HG02885 (cell line): ENCODE measurements at regions not wholly inside any gene's neighbourhood (a gene's known extent, or its start where the extent isn't known, plus 50 kb on each side); places are given as distances from the start of the nearest gene placed in this dataset.
"Not testable (repeated sequence)": the region's sequence is repeated elsewhere in the genome, so short reads cannot be mapped to it uniquely, and the experiment has no call there.

Source experiments
- ATAC-seq: cut with Tn5 transposase; IDR thresholded peaks from one replicate; pipeline ENCODE4 v1.9.1; 2021; ENCODE audit warnings: mild to moderate bottlenecking; ENCODE audit not compliant: unreplicated experiment, poor library complexity

- ATAC-seq = no peak
These were observed 226.9 kb downstream of the ASMT start for GRCh38 chrX:1841746-1842145.

- ATAC-seq = not testable (repeated sequence)
These were observed 232.1 kb downstream of the ASMT start for GRCh38 chrX:1847000-1847399.

- ATAC-seq = not testable (repeated sequence)
These were observed 232.9 kb downstream of the ASMT start for GRCh38 chrX:1847790-1848189.

GRCh38 chrX:1851527-1851926 is 236.7 kb downstream of the ASMT start:
- ATAC-seq = no peak

GRCh38 chrX:1852082-1852481 is 237.2 kb downstream of the ASMT start:
- no peak for ATAC-seq

GRCh38 chrX:1853447-1853846 is 238.6 kb downstream of the ASMT start:
- ATAC-seq = no peak

- ATAC-seq = no peak
These were observed 239.1 kb downstream of the ASMT start for GRCh38 chrX:1853916-1854315.

GRCh38 chrX:1854861-1855260 is 240.0 kb downstream of the ASMT start:
- ATAC-seq = not testable (repeated sequence)

- not testable (repeated sequence) for ATAC-seq
These were observed 244.4 kb downstream of the ASMT start for GRCh38 chrX:1859266-1859665.

GRCh38 chrX:1860936-1861594 is 246.2 kb downstream of the ASMT start:
- no peak for ATAC-seq

GRCh38 chrX:1863995-1864394 is 249.1 kb downstream of the ASMT start:
- ATAC-seq = not testable (repeated sequence)

- no peak for ATAC-seq
These were observed 255.6 kb downstream of the ASMT start for GRCh38 chrX:1870421-1870820.

GRCh38 chrX:1871887-1872286 is 257.0 kb downstream of the ASMT start:
- no peak for ATAC-seq

GRCh38 chrX:1873671-1874070 is 258.8 kb downstream of the ASMT start:
- ATAC-seq = no peak

GRCh38 chrX:1874416-1874815 is 259.6 kb downstream of the ASMT start:
- ATAC-seq = no peak

- ATAC-seq = no peak
These were observed 260.0 kb downstream of the ASMT start for GRCh38 chrX:1874899-1875298.

- no peak for ATAC-seq
These were observed 261.2 kb downstream of the ASMT start for GRCh38 chrX:1876041-1876440.

- no peak for ATAC-seq
These were observed 262.9 kb downstream of the ASMT start for GRCh38 chrX:1877780-1878179.

GRCh38 chrX:1880884-1881817 is 266.3 kb downstream of the ASMT start:
- not testable (repeated sequence) for ATAC-seq

GRCh38 chrX:1883772-1884171 is 268.9 kb downstream of the ASMT start:
- no peak for ATAC-seq

GRCh38 chrX:1884446-1884845 is 269.6 kb downstream of the ASMT start:
- no peak for ATAC-seq

GRCh38 chrX:1885116-1885515 is 270.3 kb downstream of the ASMT start:
- no peak for ATAC-seq
